Thyroid gland (tissue), 4 donors: ENCODE measurements at regions not wholly inside any gene's neighbourhood (a gene's known extent, or its start where the extent isn't known, plus 50 kb on each side); places are given as distances from the start of the nearest gene placed in this dataset.

Experiments
- POLR2A ChIP-seq, 2 donors: fragments of 450-650 bp; IDR thresholded peaks; one replicate each; pipeline ENCODE4 v1.6.1; 2017; ENCODE audit warnings: antibody characterized with exemption in 2 of 2, mild to moderate bottlenecking in 2 of 2, moderate library complexity in 1 of 2
- TF ChIP-seq, protein P1 (sequence below), 6 experiments: fragments of 200-600 bp in 3 of 6; fragments of 450-650 bp in 3 of 6; sonication (generic) in 3 of 6; IDR thresholded peaks; one replicate each; pipeline ENCODE4 v1.5.1; 2016 to 2019; ENCODE audit warnings: antibody characterized with exemption in 6 of 6, mild to moderate bottlenecking in 2 of 6, inconsistent platforms in 1 of 6, moderate library complexity in 1 of 6

GRCh38 chr6:115583290-115583689 is 477.4 kb downstream of the FRK start:
- TF ChIP-seq POLR2A (IDR thresholded peaks at IDR 0.05) = no peak
- TF ChIP-seq, protein P1, sequence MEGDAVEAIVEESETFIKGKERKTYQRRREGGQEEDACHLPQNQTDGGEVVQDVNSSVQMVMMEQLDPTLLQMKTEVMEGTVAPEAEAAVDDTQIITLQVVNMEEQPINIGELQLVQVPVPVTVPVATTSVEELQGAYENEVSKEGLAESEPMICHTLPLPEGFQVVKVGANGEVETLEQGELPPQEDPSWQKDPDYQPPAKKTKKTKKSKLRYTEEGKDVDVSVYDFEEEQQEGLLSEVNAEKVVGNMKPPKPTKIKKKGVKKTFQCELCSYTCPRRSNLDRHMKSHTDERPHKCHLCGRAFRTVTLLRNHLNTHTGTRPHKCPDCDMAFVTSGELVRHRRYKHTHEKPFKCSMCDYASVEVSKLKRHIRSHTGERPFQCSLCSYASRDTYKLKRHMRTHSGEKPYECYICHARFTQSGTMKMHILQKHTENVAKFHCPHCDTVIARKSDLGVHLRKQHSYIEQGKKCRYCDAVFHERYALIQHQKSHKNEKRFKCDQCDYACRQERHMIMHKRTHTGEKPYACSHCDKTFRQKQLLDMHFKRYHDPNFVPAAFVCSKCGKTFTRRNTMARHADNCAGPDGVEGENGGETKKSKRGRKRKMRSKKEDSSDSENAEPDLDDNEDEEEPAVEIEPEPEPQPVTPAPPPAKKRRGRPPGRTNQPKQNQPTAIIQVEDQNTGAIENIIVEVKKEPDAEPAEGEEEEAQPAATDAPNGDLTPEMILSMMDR (IDR thresholded peaks at IDR 0.05) = no peak
